ENCODE measurements at regions not wholly inside any gene's neighbourhood (a gene's known extent, or its start where the extent isn't known, plus 50 kb on each side); places are given as distances from the start of the nearest gene placed in this dataset.
"Not testable (repeated sequence)": the region's sequence is repeated elsewhere in the genome, so short reads cannot be mapped to it uniquely, and the experiment has no call there.

DNA sequence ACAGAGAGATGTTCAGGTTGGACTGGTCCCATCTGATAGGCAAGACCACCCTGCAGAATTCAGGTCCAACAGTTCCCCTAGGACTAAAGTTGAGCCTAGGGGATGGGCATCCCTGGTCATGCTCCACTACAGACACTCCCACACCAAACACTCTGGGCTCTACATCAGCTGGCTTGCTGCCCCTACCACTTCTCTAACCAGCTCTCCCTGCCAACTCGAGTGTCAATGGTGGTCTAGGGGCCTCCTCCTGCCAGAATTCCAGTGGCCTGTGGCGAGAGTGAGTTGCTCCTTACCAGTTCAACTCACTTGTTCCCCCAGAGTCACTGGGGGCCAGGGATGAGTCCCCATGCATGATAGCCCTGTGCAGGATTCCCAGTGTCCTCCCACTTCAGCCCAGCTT lies 316.2 kb upstream of the PPP2R3A start:
- Histone ChIP-seq H3K79me2 (ENCODE audit: low read length) (no peaks in the 10 kb centered on the region), H3K9me3 (ENCODE audit: insufficient read depth, low read length) (no peaks in the 10 kb centered on the region), H4K20me1 (ENCODE audit: insufficient read depth, low read length) (no peaks in the 10 kb centered on the region), H3K27me3 (ENCODE audit: low read depth, low read length) (peaks cover 9% of the 10 kb centered on the region; the same call in 1 of the 2 replicates), H3K27ac (ENCODE audit: low read length) (no peak overlapping the region), H3K4me2 (ENCODE audit: low read length) (no peak overlapping the region), H3K4me1 (ENCODE audit: low read length) (no peaks in the 10 kb centered on the region), H3K9ac (ENCODE audit: low read length) (no peak overlapping the region), H2AFZ (ENCODE audit: low read depth, low read length) (no peak overlapping the region), H3K4me3 (ENCODE audit: low read length) (no peak overlapping the region), H3K36me3 (replicated peaks; ENCODE audit: low read depth, low read length) (no peaks in the 10 kb centered on the region)
- TF ChIP-seq EZH2phosphoT487 (IDR thresholded peaks at IDR 0.05; ENCODE audit: low read depth): no peak
- TF ChIP-seq, protein P1, sequence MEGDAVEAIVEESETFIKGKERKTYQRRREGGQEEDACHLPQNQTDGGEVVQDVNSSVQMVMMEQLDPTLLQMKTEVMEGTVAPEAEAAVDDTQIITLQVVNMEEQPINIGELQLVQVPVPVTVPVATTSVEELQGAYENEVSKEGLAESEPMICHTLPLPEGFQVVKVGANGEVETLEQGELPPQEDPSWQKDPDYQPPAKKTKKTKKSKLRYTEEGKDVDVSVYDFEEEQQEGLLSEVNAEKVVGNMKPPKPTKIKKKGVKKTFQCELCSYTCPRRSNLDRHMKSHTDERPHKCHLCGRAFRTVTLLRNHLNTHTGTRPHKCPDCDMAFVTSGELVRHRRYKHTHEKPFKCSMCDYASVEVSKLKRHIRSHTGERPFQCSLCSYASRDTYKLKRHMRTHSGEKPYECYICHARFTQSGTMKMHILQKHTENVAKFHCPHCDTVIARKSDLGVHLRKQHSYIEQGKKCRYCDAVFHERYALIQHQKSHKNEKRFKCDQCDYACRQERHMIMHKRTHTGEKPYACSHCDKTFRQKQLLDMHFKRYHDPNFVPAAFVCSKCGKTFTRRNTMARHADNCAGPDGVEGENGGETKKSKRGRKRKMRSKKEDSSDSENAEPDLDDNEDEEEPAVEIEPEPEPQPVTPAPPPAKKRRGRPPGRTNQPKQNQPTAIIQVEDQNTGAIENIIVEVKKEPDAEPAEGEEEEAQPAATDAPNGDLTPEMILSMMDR (IDR thresholded peaks at IDR 0.05; ENCODE audit: low read depth, low read length): no peak

DNA sequence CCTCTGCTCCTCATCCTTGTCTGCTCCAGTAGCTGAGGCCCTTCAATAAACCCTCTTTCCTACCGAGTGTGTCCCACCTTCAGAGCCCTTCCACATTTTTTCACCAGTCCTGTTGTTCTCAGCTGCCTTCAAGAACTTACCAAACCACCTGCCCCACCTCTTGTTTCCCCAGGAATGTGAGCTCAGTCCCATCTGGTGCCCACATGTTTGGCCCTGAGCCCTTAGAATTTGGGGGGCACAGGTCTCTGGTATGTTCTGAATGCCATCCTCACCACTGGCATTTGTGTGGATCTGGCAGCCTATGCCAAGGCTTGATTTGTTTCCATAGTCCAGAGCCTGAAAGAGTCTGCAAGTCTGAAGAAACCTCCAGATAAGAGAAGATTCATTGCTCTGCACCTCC lies 315.2 kb upstream of the PPP2R3A start:
- Histone ChIP-seq H3K9me3 (ENCODE audit: insufficient read depth, low read length) (no peaks in the 10 kb centered on the region), H3K4me2 (ENCODE audit: low read length) (no peak overlapping the region)

DNA sequence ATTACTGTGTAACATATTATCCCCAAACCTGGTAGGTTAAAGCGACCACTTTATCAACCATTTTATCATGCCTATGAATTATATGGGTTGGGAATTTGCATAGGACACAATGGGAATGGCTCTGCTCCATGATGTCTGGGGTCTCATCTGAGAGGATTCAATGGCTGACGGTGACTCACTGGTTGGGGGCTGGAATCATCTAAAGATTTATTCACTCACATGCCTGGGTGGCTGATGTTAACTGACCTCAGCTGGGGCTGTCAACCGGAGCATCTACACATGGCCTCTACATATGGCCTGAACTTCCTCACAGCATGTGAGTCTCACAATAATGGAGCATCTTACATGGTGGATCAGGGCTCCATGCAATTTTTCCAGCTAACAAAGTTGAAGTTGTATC lies 313.1 kb upstream of the PPP2R3A start:
- Histone ChIP-seq H4K20me1 (ENCODE audit: insufficient read depth, low read length) (no peaks in the 10 kb centered on the region), H3K36me3 (replicated peaks; ENCODE audit: low read depth, low read length) (no peaks in the 10 kb centered on the region), H3K79me2 (ENCODE audit: low read length) (no peaks in the 10 kb centered on the region), H3K4me1 (ENCODE audit: low read length) (no peaks in the 10 kb centered on the region), H3K4me3 (ENCODE audit: low read length) (no peak overlapping the region), H2AFZ (ENCODE audit: low read depth, low read length) (no peak overlapping the region), H3K4me2 (ENCODE audit: low read length) (no peak overlapping the region), H3K27ac (ENCODE audit: low read length) (no peak overlapping the region), H3K9ac (ENCODE audit: low read length) (no peak overlapping the region), H3K27me3 (ENCODE audit: low read depth, low read length) (peaks cover 4% of the 10 kb centered on the region; the same call in 1 of the 2 replicates), H3K9me3 (ENCODE audit: insufficient read depth, low read length) (no peaks in the 10 kb centered on the region)
- TF ChIP-seq, protein P1 (IDR thresholded peaks at IDR 0.05; ENCODE audit: low read depth, low read length): no peak
- TF ChIP-seq EZH2phosphoT487 (IDR thresholded peaks at IDR 0.05; ENCODE audit: low read depth): no peak

More for the DNA sequence above, 315.2 kb upstream of the PPP2R3A start:
- no peak overlapping the region for H3K4me3 ChIP-seq (ENCODE audit: low read length)
- H3K36me3 ChIP-seq (replicated peaks; ENCODE audit: low read depth, low read length): no peaks in the 10 kb centered on the region
- no peaks in the 10 kb centered on the region for H4K20me1 ChIP-seq (ENCODE audit: insufficient read depth, low read length)
- H3K9ac ChIP-seq (ENCODE audit: low read length): no peak overlapping the region
- TF ChIP-seq EZH2phosphoT487 (IDR thresholded peaks at IDR 0.05; ENCODE audit: low read depth): no peak
- TF ChIP-seq, protein P1 (IDR thresholded peaks at IDR 0.05; ENCODE audit: low read depth, low read length): no peak
- H2AFZ ChIP-seq (ENCODE audit: low read depth, low read length): no peak overlapping the region
- peaks cover 9% of the 10 kb centered on the region; the same call in 1 of the 2 replicates for H3K27me3 ChIP-seq (ENCODE audit: low read depth, low read length)
- H3K4me1 ChIP-seq (ENCODE audit: low read length): no peaks in the 10 kb centered on the region
- H3K27ac ChIP-seq (ENCODE audit: low read length): no peak overlapping the region
- no peaks in the 10 kb centered on the region for H3K79me2 ChIP-seq (ENCODE audit: low read length)

- Histone ChIP-seq H3K27ac (ENCODE audit: low read length) (no peak overlapping the region), H3K27me3 (ENCODE audit: low read depth, low read length) (peaks cover 4% of the 10 kb centered on the region; the same call in 1 of the 2 replicates), H4K20me1 (ENCODE audit: insufficient read depth, low read length) (no peaks in the 10 kb centered on the region), H3K4me1 (ENCODE audit: low read length) (no peaks in the 10 kb centered on the region), H2AFZ (ENCODE audit: low read depth, low read length) (no peak overlapping the region), H3K36me3 (replicated peaks; ENCODE audit: low read depth, low read length) (no peaks in the 10 kb centered on the region), H3K4me3 (ENCODE audit: low read length) (no peak overlapping the region), H3K79me2 (ENCODE audit: low read length) (no peaks in the 10 kb centered on the region), H3K4me2 (ENCODE audit: low read length) (no peak overlapping the region), H3K9me3 (ENCODE audit: insufficient read depth, low read length) (no peaks in the 10 kb centered on the region), H3K9ac (ENCODE audit: low read length) (no peak overlapping the region)
- TF ChIP-seq, protein P1 (IDR thresholded peaks at IDR 0.05; ENCODE audit: low read depth, low read length): no peak
- TF ChIP-seq EZH2phosphoT487 (IDR thresholded peaks at IDR 0.05; ENCODE audit: low read depth): no peak
Observed at GRCh38 chr3:135655328-135655727, 310.2 kb upstream of the PPP2R3A start.

GRCh38 chr3:135658451-135658850 lies 307.1 kb upstream of the PPP2R3A start:
- H3K27ac ChIP-seq (ENCODE audit: low read length); H3K4me1 ChIP-seq (ENCODE audit: low read length); H2AFZ ChIP-seq (ENCODE audit: low read depth, low read length); H3K79me2 ChIP-seq (ENCODE audit: low read length); H3K27me3 ChIP-seq (ENCODE audit: low read depth, low read length); H3K4me2 ChIP-seq (ENCODE audit: low read length); H4K20me1 ChIP-seq (ENCODE audit: insufficient read depth, low read length); H3K9ac ChIP-seq (ENCODE audit: low read length); H3K9me3 ChIP-seq (ENCODE audit: insufficient read depth, low read length); H3K4me3 ChIP-seq (ENCODE audit: low read length); H3K36me3 ChIP-seq (replicated peaks; ENCODE audit: low read depth, low read length): not testable (repeated sequence)
